Ovary (tissue), 3 donors: ENCODE measurements at regions not wholly inside any gene's neighbourhood (a gene's known extent, or its start where the extent isn't known, plus 50 kb on each side); places are given as distances from the start of the nearest gene placed in this dataset.

Source experiments
- CTCF ChIP-seq, 3 donors: fragments of 450-650 bp in 2 of 3; fragments of 200-600 bp in 1 of 3; IDR thresholded peaks; one replicate each; pipeline versions ENCODE4 v1.5.1 to v1.8.0; 2016 to 2022; ENCODE audit warnings: antibody characterized with exemption in 3 of 3, mild to moderate bottlenecking in 1 of 3
- POLR2A ChIP-seq: fragments of 450-650 bp; IDR thresholded peaks from one replicate; pipeline ENCODE4 v1.6.1; 2017; ENCODE audit warnings: antibody characterized with exemption, mild to moderate bottlenecking, moderate library complexity
- donor health status: DM: no; HTN: no; CAD: no.

- TF ChIP-seq POLR2A (no peak), CTCF (IDR thresholded peaks at IDR 0.05) (no peak)
These were observed 53.2 kb upstream of the FAM3C start for GRCh38 chr7:121449329-121449728.
